ENCODE measurements at regions not wholly inside any gene's neighbourhood (a gene's known extent, or its start where the extent isn't known, plus 50 kb on each side); places are given as distances from the start of the nearest gene placed in this dataset.

GRCh38 chr15:87566236-87566635, 690.3 kb downstream of the NTRK3 start:
- TF ChIP-seq EZH2 (IDR thresholded peaks at IDR 0.05) (no peak), POLR2AphosphoS5 (IDR thresholded peaks at IDR 0.05; ENCODE audit: borderline replicate concordance, low read depth, low read length) (no peak), FOXP2 (optimal IDR thresholded peaks at IDR 0.05; ENCODE audit: control extremely low read depth, extremely low read length, insufficient read depth) (no peak)
